Ovary (tissue), 7 donors: ENCODE measurements at regions not wholly inside any gene's neighbourhood (a gene's known extent, or its start where the extent isn't known, plus 50 kb on each side); places are given as distances from the start of the nearest gene placed in this dataset.

Experiments
- DNase-seq, 5 donors: peaks; one replicate each; pipeline ENCODE4 v3.0.0-alpha.2; 2019 to 2020
- H3K27ac ChIP-seq, 2 donors: fragments of 200-600 bp; one replicate each; pipeline versions ENCODE4 v1.5.1 to v1.8.0; 2019 to 2022
- H3K27me3 ChIP-seq: fragments of 200-600 bp; one replicate; pipeline ENCODE4 v1.8.0; 2022
- H3K36me3 ChIP-seq: fragments of 200-600 bp; sonication (generic); one replicate; pipeline ENCODE4 v1.5.1; 2019
- H3K4me1 ChIP-seq: one replicate; pipeline ENCODE4 v1.8.1; 2013; ENCODE audit warnings: mild to moderate bottlenecking, moderate library complexity; ENCODE audit not compliant: insufficient read depth
- H3K4me3 ChIP-seq: fragments of 200-600 bp; sonication (generic); one replicate; pipeline ENCODE4 v1.5.1; 2017
- H3K9me3 ChIP-seq, 2 donors: fragments of 200-600 bp in 1 of 2; sonication (generic) in 1 of 2; one replicate each; pipeline versions ENCODE4 v1.5.1 to v1.8.1; 2013 to 2019; ENCODE audit warnings: mild to moderate bottlenecking in 1 of 2, moderate library complexity in 1 of 2
- CTCF ChIP-seq, 3 donors: fragments of 450-650 bp in 2 of 3; fragments of 200-600 bp in 1 of 3; IDR thresholded peaks; one replicate each; pipeline versions ENCODE4 v1.5.1 to v1.8.0; 2016 to 2022; ENCODE audit warnings: antibody characterized with exemption in 3 of 3, mild to moderate bottlenecking in 1 of 3
- EP300 ChIP-seq: sonication (generic); formaldehyde crosslinking; IDR thresholded peaks from one replicate; pipeline ENCODE4 v1.6.1; 2017; ENCODE audit warnings: antibody characterized with exemption
- POLR2A ChIP-seq: fragments of 450-650 bp; IDR thresholded peaks from one replicate; pipeline ENCODE4 v1.6.1; 2017; ENCODE audit warnings: antibody characterized with exemption, mild to moderate bottlenecking, moderate library complexity
- WGBS, 3 donors: extraction: QIAGEN DNeasy Blood & Tissue Kit in 1 of 3; methylation state at CpG; one replicate each; pipeline versions ENCODE4 v1.1.5 to v1.1.7; 2013 to 2017; 5-methylcytosine and 5-hydroxymethylcytosine counted together
- intact Hi-C, 4 donors: fragments of 100-400 bp; cut with DNase I; formaldehyde crosslinking; loops; one replicate each; pipeline versions ENCODE4 v1.11.0 to v1.15.1; 2022 to 2023
- donor health status: DM: no; HTN: no; CAD: no; lungs with moderate emphysema.
- donor health status: DM: no; HTN: no; CAD: no.
- donor health status: Bipolar disorder and iron deficiency.
- donor health status: DM: no; HTN: no; CAD: no.
- donor health status: DM: yes; HTN: yes; CAD: no.

DNA sequence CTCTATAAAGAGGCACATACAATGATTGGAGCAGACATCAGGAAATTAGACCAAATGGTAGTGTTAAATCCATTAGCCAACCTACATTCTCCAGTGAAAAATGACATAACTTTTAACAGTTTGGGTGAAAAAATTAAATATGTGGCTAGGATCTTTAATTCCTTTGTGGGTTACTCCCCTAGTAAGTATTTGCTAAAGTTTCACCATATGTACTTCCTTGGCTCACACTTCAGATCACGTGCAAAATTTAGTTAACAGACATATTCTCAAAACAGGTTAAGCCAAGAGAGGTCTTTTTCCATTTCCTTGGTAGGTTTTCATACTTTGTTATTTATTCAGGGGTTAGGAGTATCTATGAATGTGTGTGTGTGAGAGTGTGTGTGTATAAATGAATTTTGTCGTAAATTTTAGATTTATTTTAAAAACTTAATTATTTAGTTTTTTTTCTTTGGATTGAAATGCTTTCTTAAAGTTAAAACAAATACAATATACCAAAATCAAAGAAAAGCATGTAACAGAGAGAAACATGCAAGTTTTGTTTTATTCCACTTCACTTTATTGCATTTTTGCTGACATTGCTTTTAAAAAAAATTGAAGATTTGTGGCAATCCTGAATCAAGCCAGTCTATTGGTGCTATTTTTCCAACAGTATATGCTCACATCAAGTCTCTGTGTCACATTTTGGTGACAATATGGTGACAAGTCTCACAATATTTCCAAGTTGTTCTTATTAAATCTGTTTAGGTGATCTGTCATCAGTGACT is 258.7 kb downstream of the FLRT2 start:
- TF ChIP-seq POLR2A, result no peak
- no peak for TF ChIP-seq EP300
- no peak for TF ChIP-seq CTCF (IDR thresholded peaks at IDR 0.05)
- H3K27me3 ChIP-seq, result no peaks in the 10 kb centered on the region
- H3K4me1 ChIP-seq, result no peaks in the 10 kb centered on the region
- H3K4me3 ChIP-seq, result no peak overlapping the region
- WGBS, 3 donors, result 48 to 61% (median 52%) methylated on average over 2 of the region's 2 CpGs
- no peaks in the 10 kb centered on the region for H3K36me3 ChIP-seq
- no peaks in the 10 kb centered on the region for H3K9me3 ChIP-seq
- intact Hi-C loops, result no loop called here
- H3K27ac ChIP-seq, result no peak overlapping the region
- no peak for DNase-seq

DNA sequence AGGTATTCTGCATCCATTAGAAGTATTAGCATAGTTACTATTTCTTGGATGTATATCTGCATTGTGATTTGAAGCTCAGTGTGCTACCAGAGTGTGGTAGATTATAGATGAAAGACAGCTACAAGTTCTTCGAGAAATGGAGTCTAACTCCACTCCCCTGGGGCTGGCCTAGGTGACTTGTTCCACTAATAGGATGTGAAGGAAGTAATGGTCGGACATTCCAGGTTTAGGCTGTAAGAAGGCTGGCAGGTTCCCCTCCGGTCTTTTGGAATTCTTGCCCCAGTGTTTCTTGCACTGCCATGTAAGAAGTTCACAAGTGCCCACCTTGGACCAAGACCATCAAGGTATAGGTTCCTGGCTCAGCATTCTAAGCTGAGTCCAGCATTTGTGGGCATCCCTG is 236.4 kb downstream of the FLRT2 start:
- no peak for DNase-seq
- H3K4me1 ChIP-seq, result peaks cover 1% of the 10 kb centered on the region
- no peak for TF ChIP-seq POLR2A
- TF ChIP-seq EP300, result no peak
- TF ChIP-seq CTCF (IDR thresholded peaks at IDR 0.05), result no peak
- no peaks in the 10 kb centered on the region for H3K9me3 ChIP-seq
- no peak overlapping the region for H3K4me3 ChIP-seq
- no peak overlapping the region for H3K27ac ChIP-seq
- intact Hi-C loops, result no loop called here
- H3K27me3 ChIP-seq, result no peaks in the 10 kb centered on the region
- WGBS, 3 donors, result 92 to 96% (median 93%) methylated on average over 3 of the region's 3 CpGs
- no peaks in the 10 kb centered on the region for H3K36me3 ChIP-seq

DNA sequence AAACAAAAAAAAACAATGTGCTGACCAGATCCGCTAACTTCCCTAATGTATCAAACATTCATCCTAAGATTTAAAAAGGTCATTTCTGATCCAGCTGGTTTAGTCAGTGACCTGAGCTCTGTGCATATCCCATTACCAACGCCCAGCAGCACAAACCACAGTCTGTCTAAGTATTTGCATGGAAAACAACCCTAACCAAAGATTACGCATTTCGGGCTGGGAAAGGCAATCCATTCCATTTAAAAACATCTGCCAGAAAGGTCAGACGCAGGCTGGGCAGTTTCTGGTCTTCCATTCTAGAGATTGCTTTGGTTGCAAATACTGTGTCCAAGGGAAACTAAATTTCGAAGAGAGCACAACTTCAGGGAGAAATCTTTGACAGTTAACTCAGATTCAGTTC is 234.9 kb downstream of the FLRT2 start:
- intact Hi-C loops, result no loop called here
- no peaks in the 10 kb centered on the region for H3K27me3 ChIP-seq
- H3K9me3 ChIP-seq, result no peaks in the 10 kb centered on the region
- 22 to 38% (median 23%) methylated on average over 6 of the region's 6 CpGs for WGBS, 3 donors
- peaks cover 1% of the 10 kb centered on the region for H3K4me1 ChIP-seq
- no peak overlapping the region for H3K4me3 ChIP-seq
- TF ChIP-seq EP300 (no peak), CTCF (IDR thresholded peaks at IDR 0.05) (no peak), POLR2A (no peak)
- no peaks in the 10 kb centered on the region for H3K36me3 ChIP-seq
- no peak for DNase-seq
- no peak overlapping the region for H3K27ac ChIP-seq

DNA sequence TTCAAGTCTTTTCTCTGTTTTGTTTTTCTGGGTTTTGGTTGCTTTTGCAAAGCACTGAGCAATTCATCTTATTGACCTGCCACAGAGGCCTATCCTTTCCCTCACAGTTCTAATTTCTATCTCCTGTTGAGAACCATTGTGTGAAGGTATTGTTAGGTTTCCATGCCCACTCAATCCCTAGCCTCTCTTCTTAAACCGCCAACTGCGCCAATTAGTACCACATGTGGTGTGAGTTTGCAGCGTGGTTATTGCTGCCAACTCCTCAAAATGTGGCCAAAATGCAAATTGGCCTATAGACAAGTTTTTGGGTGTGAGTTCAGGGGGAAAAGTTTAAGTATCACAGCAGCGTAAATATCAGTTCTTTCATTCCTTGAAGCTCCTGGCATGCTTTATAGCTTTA is 232.6 kb downstream of the FLRT2 start:
- Histone ChIP-seq H3K36me3 (no peaks in the 10 kb centered on the region), H3K9me3 (no peaks in the 10 kb centered on the region), H3K4me1 (peaks cover 1% of the 10 kb centered on the region), H3K27me3 (no peaks in the 10 kb centered on the region), H3K27ac (no peak overlapping the region), H3K4me3 (no peak overlapping the region)
- 91 to 97% (median 94%) methylated on average over 4 of the region's 4 CpGs for WGBS, 3 donors
- intact Hi-C loops, result no loop called here
- no peak for TF ChIP-seq EP300
- no peak for TF ChIP-seq CTCF (IDR thresholded peaks at IDR 0.05)
- TF ChIP-seq POLR2A, result no peak
- DNase-seq, result no peak
